HL-60 (cell line): ENCODE measurements at regions not wholly inside any gene's neighbourhood (a gene's known extent, or its start where the extent isn't known, plus 50 kb on each side); places are given as distances from the start of the nearest gene placed in this dataset.

Source experiments
- CTCF ChIP-seq: IDR thresholded peaks from one replicate; pipeline ENCODE4 v1.5.1; 2011; ENCODE audit warnings: low read length, control low read depth, inconsistent platforms; ENCODE audit not compliant: insufficient read depth
- GABPA ChIP-seq: IDR thresholded peaks from 2 replicates; pipeline ENCODE4 v1.6.1; 2012; ENCODE audit warnings: low read depth
- POLR2AphosphoS5 ChIP-seq: IDR thresholded peaks from 2 replicates; pipeline ENCODE4 v1.6.1; 2012; ENCODE audit warnings: low read depth
- REST ChIP-seq: IDR thresholded peaks from 2 replicates; pipeline ENCODE4 v1.6.1; 2012; ENCODE audit warnings: low read depth; ENCODE audit not compliant: insufficient replicate concordance

GRCh38 chr15:39298271-39298962 is 282.5 kb upstream of the THBS1 start:
- no peak for TF ChIP-seq REST
- TF ChIP-seq CTCF: no peak
- no peak for TF ChIP-seq GABPA
- no peak for TF ChIP-seq POLR2AphosphoS5
